Loucy (cell line): ENCODE measurements at regions not wholly inside any gene's neighbourhood (a gene's known extent, or its start where the extent isn't known, plus 50 kb on each side); places are given as distances from the start of the nearest gene placed in this dataset.

Experiments
- H2AFZ ChIP-seq: fragments of 200-600 bp; sonication (generic); 2 replicates; pipeline ENCODE4 v1.6.0; 2016; ENCODE audit warnings: antibody characterized with exemption, mild to moderate bottlenecking, low read length, moderate library complexity
- H3F3A ChIP-seq: fragments of 200-600 bp; 2 replicates; pipeline ENCODE4 v1.6.0; 2016; ENCODE audit warnings: antibody characterized with exemption, low read depth, mild to moderate bottlenecking
- H3K27me3 ChIP-seq: fragments of 200-600 bp; sonication (generic); 2 replicates; pipeline ENCODE4 v1.6.1; 2014; ENCODE audit warnings: low read length, mild to moderate bottlenecking; ENCODE audit not compliant: insufficient read depth, poor library complexity, severe bottlenecking
- H3K36me3 ChIP-seq: fragments of 200-600 bp; sonication (generic); 2 replicates; pipeline ENCODE4 v1.6.1; 2016; ENCODE audit warnings: low read length; ENCODE audit not compliant: insufficient read depth
- H3K4me1 ChIP-seq: fragments of 200-600 bp; sonication (generic); 2 replicates; pipeline ENCODE4 v1.5.1; 2014; ENCODE audit warnings: low read length, mild to moderate bottlenecking; ENCODE audit not compliant: insufficient read depth, poor library complexity, severe bottlenecking
- H3K4me2 ChIP-seq: fragments of 200-600 bp; sonication (generic); 2 replicates; pipeline ENCODE4 v1.6.0; 2014; ENCODE audit warnings: antibody characterized with exemption, low read length, low read depth, mild to moderate bottlenecking; ENCODE audit not compliant: poor library complexity, severe bottlenecking
- H3K4me3 ChIP-seq: fragments of 200-600 bp; sonication (generic); 2 replicates; pipeline ENCODE4 v1.5.1; 2014; ENCODE audit warnings: low read length, mild to moderate bottlenecking, mixed read lengths; ENCODE audit not compliant: poor library complexity, severe bottlenecking
- H3K79me2 ChIP-seq: fragments of 200-600 bp; sonication (generic); 2 replicates; pipeline ENCODE4 v1.6.1; 2014; ENCODE audit warnings: low read length; ENCODE audit not compliant: insufficient read depth
- H3K9ac ChIP-seq: fragments of 200-600 bp; sonication (generic); 2 replicates; pipeline ENCODE4 v1.6.0; 2014; ENCODE audit warnings: mild to moderate bottlenecking, low read depth, low read length, moderate library complexity; ENCODE audit not compliant: poor library complexity, severe bottlenecking
- H3K9me2 ChIP-seq: fragments of 200-600 bp; sonication (generic); replicated peaks from 2 replicates; pipeline ENCODE4 v1.6.1; 2016; ENCODE audit warnings: low read depth, low read length, mixed read lengths
- H3K9me3 ChIP-seq: fragments of 200-600 bp; sonication (generic); 2 replicates; pipeline ENCODE4 v1.6.1; 2014; ENCODE audit warnings: mild to moderate bottlenecking, antibody characterized with exemption, low read length, low read depth; ENCODE audit not compliant: insufficient read depth
- H4K20me1 ChIP-seq: fragments of 200-600 bp; sonication (generic); 2 replicates; pipeline ENCODE4 v1.6.0; 2014; ENCODE audit warnings: antibody characterized with exemption, low read length, mild to moderate bottlenecking; ENCODE audit not compliant: insufficient read depth, poor library complexity, severe bottlenecking
- EZH2phosphoT487 ChIP-seq: fragments of 200-600 bp; IDR thresholded peaks from 2 replicates; pipeline ENCODE4 v1.6.1; 2018; ENCODE audit warnings: antibody characterized with exemption, mild to moderate bottlenecking, moderate library complexity, borderline replicate concordance
- TF ChIP-seq, protein P1 (sequence below): fragments of 200-600 bp; sonication (generic); conservative IDR thresholded peaks from 2 replicates; pipeline ENCODE4 v1.5.1; 2014; ENCODE audit warnings: mild to moderate bottlenecking, antibody characterized with exemption, low read length

DNA sequence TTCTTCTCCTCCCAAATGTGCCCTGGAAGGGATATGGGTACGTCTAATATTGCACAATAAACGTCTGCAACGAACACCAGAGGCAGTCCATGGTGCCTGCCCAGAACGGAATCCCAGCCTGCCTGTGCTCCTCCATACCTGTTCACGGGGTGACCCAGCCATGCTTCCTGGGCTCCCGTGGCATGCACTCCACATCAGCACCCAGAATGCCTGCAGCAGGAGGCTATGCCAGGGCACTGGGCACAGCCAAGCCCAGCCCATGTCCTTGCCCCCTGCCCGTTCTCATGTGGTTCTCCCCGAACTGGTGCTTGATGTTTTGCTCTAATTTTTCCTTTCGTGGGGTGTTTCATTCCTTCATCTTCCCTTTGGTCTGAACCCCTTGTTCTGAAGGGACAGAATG lies 404.3 kb downstream of the BCL11B start:
- no peak overlapping the region for H3K4me2 ChIP-seq
- H3K9ac ChIP-seq, result no peak overlapping the region
- H3K4me1 ChIP-seq, result no peaks in the 10 kb centered on the region
- no peaks in the 10 kb centered on the region for H3K9me3 ChIP-seq
- no peaks in the 10 kb centered on the region for H3K79me2 ChIP-seq
- H3K27me3 ChIP-seq, result no peaks in the 10 kb centered on the region
- H2AFZ ChIP-seq, result no peak overlapping the region
- no peak for TF ChIP-seq EZH2phosphoT487
- TF ChIP-seq, protein P1, sequence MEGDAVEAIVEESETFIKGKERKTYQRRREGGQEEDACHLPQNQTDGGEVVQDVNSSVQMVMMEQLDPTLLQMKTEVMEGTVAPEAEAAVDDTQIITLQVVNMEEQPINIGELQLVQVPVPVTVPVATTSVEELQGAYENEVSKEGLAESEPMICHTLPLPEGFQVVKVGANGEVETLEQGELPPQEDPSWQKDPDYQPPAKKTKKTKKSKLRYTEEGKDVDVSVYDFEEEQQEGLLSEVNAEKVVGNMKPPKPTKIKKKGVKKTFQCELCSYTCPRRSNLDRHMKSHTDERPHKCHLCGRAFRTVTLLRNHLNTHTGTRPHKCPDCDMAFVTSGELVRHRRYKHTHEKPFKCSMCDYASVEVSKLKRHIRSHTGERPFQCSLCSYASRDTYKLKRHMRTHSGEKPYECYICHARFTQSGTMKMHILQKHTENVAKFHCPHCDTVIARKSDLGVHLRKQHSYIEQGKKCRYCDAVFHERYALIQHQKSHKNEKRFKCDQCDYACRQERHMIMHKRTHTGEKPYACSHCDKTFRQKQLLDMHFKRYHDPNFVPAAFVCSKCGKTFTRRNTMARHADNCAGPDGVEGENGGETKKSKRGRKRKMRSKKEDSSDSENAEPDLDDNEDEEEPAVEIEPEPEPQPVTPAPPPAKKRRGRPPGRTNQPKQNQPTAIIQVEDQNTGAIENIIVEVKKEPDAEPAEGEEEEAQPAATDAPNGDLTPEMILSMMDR, result no peak
- H3K36me3 ChIP-seq, result no peaks in the 10 kb centered on the region
- no peaks in the 10 kb centered on the region for H3K9me2 ChIP-seq
- H3K4me3 ChIP-seq, result no peak overlapping the region
- H4K20me1 ChIP-seq, result no peaks in the 10 kb centered on the region
- no peaks in the 10 kb centered on the region for H3F3A ChIP-seq

DNA sequence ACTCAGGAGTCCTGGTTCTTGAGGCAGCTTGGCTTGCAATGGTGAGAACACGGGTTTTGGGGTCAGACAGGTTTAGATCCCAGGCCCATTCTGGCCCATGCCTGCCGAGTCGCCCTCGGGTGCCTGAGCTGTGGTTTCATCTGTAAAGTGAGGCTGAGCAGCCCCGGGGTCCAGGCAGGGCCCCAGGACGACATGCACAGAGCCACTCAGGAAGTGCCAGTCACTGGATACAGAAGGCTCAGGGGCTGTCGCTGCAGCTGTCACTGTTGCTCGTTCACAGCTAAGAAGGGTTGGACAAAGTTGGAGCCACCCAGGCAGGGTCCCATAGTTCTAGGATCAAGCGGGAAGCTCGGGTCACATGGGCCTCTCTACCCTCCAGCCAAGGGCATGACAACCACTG lies 403.1 kb downstream of the BCL11B start:
- no peaks in the 10 kb centered on the region for H3K79me2 ChIP-seq
- H3K4me3 ChIP-seq, result no peak overlapping the region
- H2AFZ ChIP-seq, result no peak overlapping the region
- no peaks in the 10 kb centered on the region for H3K9me3 ChIP-seq
- no peaks in the 10 kb centered on the region for H3K36me3 ChIP-seq
- no peaks in the 10 kb centered on the region for H4K20me1 ChIP-seq
- H3K27me3 ChIP-seq, result no peaks in the 10 kb centered on the region
- no peaks in the 10 kb centered on the region for H3K9me2 ChIP-seq
- H3K4me1 ChIP-seq, result no peaks in the 10 kb centered on the region
- H3K4me2 ChIP-seq, result no peak overlapping the region
- TF ChIP-seq EZH2phosphoT487, result no peak
- TF ChIP-seq, protein P1, result no peak
- H3F3A ChIP-seq, result no peaks in the 10 kb centered on the region
- H3K9ac ChIP-seq, result no peak overlapping the region

DNA sequence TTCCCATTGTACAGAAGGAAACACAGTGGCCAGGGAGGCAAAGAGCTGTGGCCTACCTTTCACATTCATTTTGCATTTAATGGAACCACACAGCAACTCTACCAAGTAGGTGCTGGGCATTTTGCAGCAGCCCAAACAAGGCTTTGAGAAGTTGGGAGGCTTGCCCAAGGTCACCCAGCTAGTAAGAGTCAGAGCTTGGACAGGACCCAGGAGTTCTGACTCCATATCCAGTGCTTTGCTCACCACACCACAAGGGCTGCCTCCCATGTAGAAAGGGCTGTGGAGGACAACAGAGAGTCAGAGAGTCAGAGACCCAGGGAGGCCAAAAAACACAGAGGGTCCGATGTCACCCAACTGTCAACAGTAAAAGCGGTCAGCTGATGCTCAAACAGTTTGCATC lies 400.2 kb downstream of the BCL11B start:
- TF ChIP-seq, protein P1, result no peak
- Histone ChIP-seq H3K9me2 (no peaks in the 10 kb centered on the region), H3K4me1 (no peaks in the 10 kb centered on the region), H3F3A (no peaks in the 10 kb centered on the region), H3K4me3 (no peak overlapping the region), H3K4me2 (no peak overlapping the region), H2AFZ (no peak overlapping the region), H3K79me2 (no peaks in the 10 kb centered on the region), H4K20me1 (no peaks in the 10 kb centered on the region), H3K9me3 (no peaks in the 10 kb centered on the region), H3K36me3 (no peaks in the 10 kb centered on the region), H3K9ac (no peak overlapping the region), H3K27me3 (no peaks in the 10 kb centered on the region)
